Glutamatergic neuron (in vitro differentiated cells): ENCODE measurements at regions not wholly inside any gene's neighbourhood (a gene's known extent, or its start where the extent isn't known, plus 50 kb on each side); places are given as distances from the start of the nearest gene placed in this dataset.
"Not testable (repeated sequence)": the region's sequence is repeated elsewhere in the genome, so short reads cannot be mapped to it uniquely, and the experiment has no call there.

Source experiments
- DNase-seq: peaks from one replicate; pipeline ENCODE4 v3.0.0; 2022
- H3K27ac Mint-ChIP-seq: one replicate; pipeline ENCODE4 v1.8.0; 2020; ENCODE audit warnings: mild to moderate bottlenecking, mixed read lengths, inconsistent platforms; ENCODE audit not compliant: unreplicated experiment
- H3K27me3 Mint-ChIP-seq: one replicate; pipeline ENCODE4 v1.8.0; 2020; ENCODE audit warnings: mild to moderate bottlenecking, moderate library complexity, mixed read lengths, inconsistent platforms; ENCODE audit not compliant: unreplicated experiment
- H3K36me3 Mint-ChIP-seq: one replicate; pipeline ENCODE4 v1.8.0; 2020; ENCODE audit warnings: mild to moderate bottlenecking, mixed read lengths, inconsistent platforms; ENCODE audit not compliant: unreplicated experiment
- H3K4me1 Mint-ChIP-seq: one replicate; pipeline ENCODE4 v1.8.0; 2020; ENCODE audit warnings: mild to moderate bottlenecking, low read depth, mixed read lengths, inconsistent platforms; ENCODE audit not compliant: unreplicated experiment
- H3K4me3 Mint-ChIP-seq: one replicate; pipeline ENCODE4 v1.8.0; 2020; ENCODE audit warnings: mild to moderate bottlenecking, mixed read lengths, inconsistent platforms; ENCODE audit not compliant: unreplicated experiment
- H3K9me3 Mint-ChIP-seq: one replicate; pipeline ENCODE4 v1.8.0; 2020; ENCODE audit warnings: mild to moderate bottlenecking, moderate library complexity, mixed read lengths, inconsistent platforms; ENCODE audit not compliant: unreplicated experiment
- TF ChIP-seq, protein P1 (sequence below): fragments of 200-600 bp; sonication (generic); IDR thresholded peaks from one replicate; pipeline ENCODE4 v1.5.0; 2021; ENCODE audit not compliant: partially characterized antibody, unreplicated experiment

DNA sequence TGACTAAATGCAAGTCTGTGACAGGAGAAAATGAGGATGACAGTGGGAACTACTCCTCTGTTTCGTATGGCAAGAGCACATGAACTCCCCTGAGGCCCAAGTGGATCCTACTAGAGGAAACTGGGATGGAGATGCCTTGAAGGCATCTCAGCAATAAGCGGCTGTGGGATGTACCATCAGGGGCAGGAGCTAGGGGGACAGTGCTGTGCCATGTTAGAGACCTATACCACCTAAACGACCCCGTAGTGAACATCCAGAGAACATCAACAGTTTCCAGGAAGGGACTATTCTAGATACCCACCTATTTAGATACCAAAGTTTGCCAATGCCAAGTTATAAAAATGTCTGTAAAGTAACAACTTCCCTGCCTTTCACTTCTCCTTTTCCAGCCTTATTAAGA lies 860.8 kb upstream of the ACVR2A start:
- H3K9me3 Mint-ChIP-seq: no peaks in the 10 kb centered on the region
- DNase-seq: no peak
- H3K4me3 Mint-ChIP-seq: no peak overlapping the region
- H3K27ac Mint-ChIP-seq: no peak overlapping the region
- TF ChIP-seq, protein P1, sequence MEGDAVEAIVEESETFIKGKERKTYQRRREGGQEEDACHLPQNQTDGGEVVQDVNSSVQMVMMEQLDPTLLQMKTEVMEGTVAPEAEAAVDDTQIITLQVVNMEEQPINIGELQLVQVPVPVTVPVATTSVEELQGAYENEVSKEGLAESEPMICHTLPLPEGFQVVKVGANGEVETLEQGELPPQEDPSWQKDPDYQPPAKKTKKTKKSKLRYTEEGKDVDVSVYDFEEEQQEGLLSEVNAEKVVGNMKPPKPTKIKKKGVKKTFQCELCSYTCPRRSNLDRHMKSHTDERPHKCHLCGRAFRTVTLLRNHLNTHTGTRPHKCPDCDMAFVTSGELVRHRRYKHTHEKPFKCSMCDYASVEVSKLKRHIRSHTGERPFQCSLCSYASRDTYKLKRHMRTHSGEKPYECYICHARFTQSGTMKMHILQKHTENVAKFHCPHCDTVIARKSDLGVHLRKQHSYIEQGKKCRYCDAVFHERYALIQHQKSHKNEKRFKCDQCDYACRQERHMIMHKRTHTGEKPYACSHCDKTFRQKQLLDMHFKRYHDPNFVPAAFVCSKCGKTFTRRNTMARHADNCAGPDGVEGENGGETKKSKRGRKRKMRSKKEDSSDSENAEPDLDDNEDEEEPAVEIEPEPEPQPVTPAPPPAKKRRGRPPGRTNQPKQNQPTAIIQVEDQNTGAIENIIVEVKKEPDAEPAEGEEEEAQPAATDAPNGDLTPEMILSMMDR: no peak
- H3K4me1 Mint-ChIP-seq: no peaks in the 10 kb centered on the region
- H3K36me3 Mint-ChIP-seq: peaks cover 4% of the 10 kb centered on the region
- no peaks in the 10 kb centered on the region for H3K27me3 Mint-ChIP-seq

DNA sequence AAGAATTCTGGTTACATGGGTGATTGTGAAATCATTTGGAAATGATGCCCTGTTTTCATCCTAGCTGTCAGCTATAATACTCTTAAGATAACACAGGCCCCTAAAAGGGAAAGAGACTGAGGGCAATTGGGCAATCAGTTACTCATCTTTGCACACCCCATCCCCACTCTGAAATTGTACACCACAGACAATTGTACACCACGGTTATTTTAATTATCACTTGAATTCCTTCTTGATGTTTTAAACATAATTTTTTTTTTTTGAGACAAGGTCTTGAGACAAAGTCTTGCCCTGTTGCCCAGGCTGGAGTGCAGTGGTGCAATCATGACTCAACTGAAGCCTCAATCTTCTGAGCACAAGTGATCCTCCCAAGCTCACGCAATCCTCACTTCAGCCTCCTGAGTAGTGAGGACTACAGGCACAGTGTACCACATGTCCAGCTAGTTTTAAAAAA lies 862.4 kb upstream of the ACVR2A start:
- Mint-ChIP-seq H3K9me3 (no peaks in the 10 kb centered on the region), H3K4me1 (no peaks in the 10 kb centered on the region), H3K4me3 (no peak overlapping the region), H3K27ac (no peak overlapping the region), H3K36me3 (peaks cover 4% of the 10 kb centered on the region), H3K27me3 (no peaks in the 10 kb centered on the region)
- DNase-seq: no peak
- TF ChIP-seq, protein P1: no peak

DNA sequence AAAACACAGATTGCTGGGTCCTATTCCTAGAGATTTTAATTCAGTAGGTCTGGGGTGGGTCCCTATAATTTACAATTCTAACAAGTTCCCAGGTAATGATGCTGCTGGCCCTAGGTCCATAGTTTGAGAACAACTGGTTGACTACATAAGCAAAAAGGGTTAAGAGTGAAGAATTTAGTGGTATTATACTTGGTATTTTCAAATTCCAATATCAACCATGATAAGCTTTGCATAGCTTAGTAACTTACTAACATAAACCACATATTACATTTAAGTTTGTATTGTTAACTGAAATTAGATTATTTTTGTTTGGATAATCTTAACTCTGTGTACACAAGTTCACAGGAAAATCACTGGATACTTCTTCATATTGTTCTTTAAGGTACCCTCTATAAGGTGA lies 862.9 kb upstream of the ACVR2A start:
- Mint-ChIP-seq H3K36me3 (peaks cover 4% of the 10 kb centered on the region), H3K4me1 (no peaks in the 10 kb centered on the region), H3K4me3 (no peak overlapping the region), H3K27ac (no peak overlapping the region), H3K9me3 (no peaks in the 10 kb centered on the region), H3K27me3 (no peaks in the 10 kb centered on the region)
- TF ChIP-seq, protein P1: no peak
- no peak for DNase-seq

DNA sequence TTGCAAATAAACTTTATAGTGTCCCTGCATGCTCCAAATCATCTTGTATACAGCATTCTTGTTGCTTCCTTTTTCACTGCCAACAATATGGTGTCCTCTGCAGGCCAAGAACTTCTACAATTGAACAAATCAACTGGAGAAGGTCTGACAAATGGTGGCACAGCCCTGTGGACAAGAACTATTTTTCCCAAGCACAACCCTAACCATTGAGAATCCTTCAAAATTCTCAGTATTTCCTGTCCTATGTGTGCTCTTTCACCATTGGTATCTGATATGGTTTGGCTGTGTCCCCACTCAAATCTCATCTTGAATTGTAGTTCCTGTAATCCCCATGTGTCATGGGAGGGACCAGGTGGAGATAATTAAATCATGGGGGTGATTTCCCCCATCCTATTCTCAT lies 865.1 kb upstream of the ACVR2A start:
- no peak for DNase-seq
- Mint-ChIP-seq H3K27ac (no peak overlapping the region), H3K4me1 (no peaks in the 10 kb centered on the region), H3K36me3 (peaks cover 9% of the 10 kb centered on the region), H3K4me3 (no peak overlapping the region), H3K27me3 (no peaks in the 10 kb centered on the region), H3K9me3 (no peaks in the 10 kb centered on the region)
- TF ChIP-seq, protein P1: no peak

DNA sequence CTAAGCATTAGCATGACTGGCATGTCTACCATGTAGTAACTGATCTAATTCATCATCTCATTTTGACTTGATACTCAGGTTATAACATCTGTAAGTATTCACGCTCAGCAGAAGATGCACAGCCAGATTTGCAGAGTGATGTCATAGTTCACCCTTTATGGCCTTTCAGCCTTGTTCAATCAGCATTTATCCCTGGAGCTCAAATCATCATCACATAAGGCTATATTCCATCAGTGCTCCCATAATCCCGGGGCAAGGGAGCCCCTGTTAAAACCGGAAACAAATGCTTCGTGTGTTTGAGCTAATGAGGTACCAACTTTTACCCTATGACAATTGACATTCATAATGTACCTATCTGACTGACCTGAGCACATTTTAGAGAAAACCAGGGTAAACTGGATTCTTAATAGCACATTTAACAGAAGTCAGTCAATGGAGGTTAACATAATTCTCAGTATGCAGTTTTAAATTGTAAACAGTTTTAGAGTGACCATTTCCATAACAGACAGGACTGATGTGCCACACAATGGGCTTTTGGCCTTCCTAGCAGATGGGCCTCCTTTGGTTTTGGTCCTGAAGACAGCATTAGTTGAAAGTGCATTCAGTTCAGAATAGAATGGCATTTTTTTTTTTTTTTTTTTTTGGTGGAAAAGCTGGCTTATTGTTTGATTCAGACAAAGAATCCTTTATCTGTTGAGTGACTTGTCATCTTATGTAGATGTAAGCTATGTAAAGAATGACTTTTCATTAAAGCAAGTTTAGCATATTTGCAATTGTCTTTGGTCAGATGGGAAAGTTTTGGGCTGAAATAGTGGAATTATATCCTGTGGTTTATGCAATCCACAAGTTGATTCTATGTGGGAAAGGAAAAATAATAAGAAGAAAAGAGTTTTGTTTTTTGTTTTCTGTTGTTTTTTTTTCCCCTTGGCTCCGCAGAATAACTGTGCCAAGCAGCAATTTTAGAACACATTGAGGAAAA lies 866.0 kb upstream of the ACVR2A start:
- peaks cover 9% of the 10 kb centered on the region for H3K36me3 Mint-ChIP-seq
- H3K27ac Mint-ChIP-seq: no peak overlapping the region
- H3K4me1 Mint-ChIP-seq: no peaks in the 10 kb centered on the region
- DNase-seq: no peak
- H3K4me3 Mint-ChIP-seq: no peak overlapping the region
- H3K27me3 Mint-ChIP-seq: no peaks in the 10 kb centered on the region
- H3K9me3 Mint-ChIP-seq: no peaks in the 10 kb centered on the region
- TF ChIP-seq, protein P1: no peak

DNA sequence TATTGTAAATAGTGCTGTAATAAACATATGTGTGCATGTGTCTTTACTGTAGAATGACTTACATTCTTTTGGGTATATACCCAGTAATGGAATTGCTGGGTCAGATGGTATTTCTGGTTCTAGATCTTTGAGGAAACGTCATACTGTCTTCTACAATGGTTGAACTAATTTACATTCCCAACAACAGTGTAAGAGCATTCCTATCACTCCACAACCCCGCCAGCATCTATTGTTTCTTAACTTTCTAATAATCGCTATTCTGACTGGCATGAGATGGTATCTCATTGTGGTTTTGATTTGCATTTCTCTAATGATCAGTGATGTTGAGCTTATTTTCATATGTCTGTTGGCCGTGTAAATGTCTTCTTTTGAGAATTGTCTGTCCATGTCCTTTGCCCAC lies 873.8 kb upstream of the ACVR2A start:
- H3K9me3 Mint-ChIP-seq, H3K27me3 Mint-ChIP-seq, DNase-seq, H3K36me3 Mint-ChIP-seq, H3K27ac Mint-ChIP-seq, H3K4me3 Mint-ChIP-seq, H3K4me1 Mint-ChIP-seq: not testable (repeated sequence)

DNA sequence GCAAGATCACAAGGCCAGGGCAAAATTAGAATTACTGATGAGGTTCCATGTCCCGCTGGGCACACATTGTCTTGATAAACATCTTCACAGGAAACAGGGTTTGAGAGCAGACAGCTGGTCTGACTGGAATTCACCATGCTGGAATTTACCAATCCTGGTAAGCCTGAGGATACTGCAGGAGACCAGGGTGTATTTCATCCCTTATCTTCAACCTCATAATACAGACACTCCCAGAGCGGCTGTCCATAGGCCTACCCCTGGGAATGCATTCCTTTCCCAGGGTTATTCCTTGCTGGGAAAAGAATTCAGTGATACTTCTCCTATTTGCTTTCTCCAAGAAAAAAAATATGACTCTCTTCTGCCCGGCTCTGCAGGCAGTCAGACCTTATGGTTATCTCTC lies 875.1 kb upstream of the ACVR2A start:
- not testable (repeated sequence) for H3K4me1 Mint-ChIP-seq, DNase-seq, H3K36me3 Mint-ChIP-seq, H3K27me3 Mint-ChIP-seq, H3K27ac Mint-ChIP-seq, H3K9me3 Mint-ChIP-seq, H3K4me3 Mint-ChIP-seq
